Lung (tissue), 11 donors: ENCODE measurements at regions not wholly inside any gene's neighbourhood (a gene's known extent, or its start where the extent isn't known, plus 50 kb on each side); places are given as distances from the start of the nearest gene placed in this dataset.

Experiments
- ATAC-seq: fragments of 200-7000 bp; cut with Tn5 transposase; one replicate; pipeline ENCODE4 v1.9.1; 2020; ENCODE audit warnings: moderate number of reproducible peaks; ENCODE audit not compliant: insufficient read depth, low FRiP score
- DNase-seq, 3 donors: peaks; one replicate each; pipeline ENCODE4 v3.0.0-alpha.2; 2013 to 2017
- H3K27ac ChIP-seq, 2 donors: one replicate each; pipeline ENCODE4 v1.5.1; 2013; ENCODE audit warnings: mild to moderate bottlenecking in 2 of 2, moderate library complexity in 2 of 2, control low read depth in 1 of 2, inconsistent platforms in 1 of 2, low read depth in 1 of 2, low read length in 1 of 2
- H3K27me3 ChIP-seq, 3 donors: one replicate each; pipeline ENCODE4 v1.5.1; 2013; ENCODE audit warnings: low read length in 2 of 3; ENCODE audit not compliant: control insufficient read depth in 3 of 3, insufficient read depth in 3 of 3
- H3K36me3 ChIP-seq, 4 donors: one replicate each; pipeline ENCODE4 v1.5.1; 2013; ENCODE audit warnings: low read length in 4 of 4, mild to moderate bottlenecking in 1 of 4, moderate library complexity in 1 of 4; ENCODE audit not compliant: control insufficient read depth in 4 of 4, insufficient read depth in 4 of 4
- H3K4me1 ChIP-seq, 5 donors: one replicate each; pipeline ENCODE4 v1.5.1; 2013; ENCODE audit warnings: low read length in 5 of 5, mild to moderate bottlenecking in 2 of 5, moderate library complexity in 1 of 5; ENCODE audit not compliant: control insufficient read depth in 5 of 5, insufficient read depth in 5 of 5
- H3K4me3 ChIP-seq: one replicate; pipeline ENCODE4 v1.5.1; 2013; ENCODE audit warnings: mild to moderate bottlenecking, control low read depth, moderate library complexity
- H3K9ac ChIP-seq, 2 donors: one replicate each; pipeline ENCODE4 v1.5.1; 2013; ENCODE audit warnings: low read length in 2 of 2, control low read depth in 1 of 2; ENCODE audit not compliant: insufficient read depth in 1 of 2
- H3K9me3 ChIP-seq, 4 donors: one replicate each; pipeline ENCODE4 v1.5.1; 2013; ENCODE audit warnings: low read length in 3 of 4, mild to moderate bottlenecking in 1 of 4, moderate library complexity in 1 of 4; ENCODE audit not compliant: control insufficient read depth in 4 of 4, insufficient read depth in 3 of 4
- CTCF ChIP-seq: IDR thresholded peaks from 2 replicates; pipeline ENCODE4 v1.5.1; 2012; ENCODE audit warnings: mild to moderate bottlenecking; ENCODE audit errors: control extremely low read depth, extremely low read depth
- WGBS, 2 donors: extraction: QIAGEN DNeasy Blood & Tissue Kit; methylation state at CpG; one replicate each; pipeline ENCODE4 v1.1.7; 2013; 5-methylcytosine and 5-hydroxymethylcytosine counted together
- donor health status: control.
- donor health status: control.
- donor health status: Bipolar disorder and iron deficiency.
- donor health status: healthy.
- donor health status: DM: yes; HTN: yes; CAD: no.

- Histone ChIP-seq H3K4me1 (no peaks in the 10 kb centered on the region), H3K36me3 (no peaks in the 10 kb centered on the region), H3K27ac (no peak overlapping the region), H3K9me3 (no peaks in the 10 kb centered on the region), H3K4me3 (no peak overlapping the region), H3K27me3 (no peaks in the 10 kb centered on the region), H3K9ac (no peak overlapping the region)
- ATAC-seq = no peak
- DNase-seq = no peak
- 0% methylated on average over 1 of the region's 1 CpG for WGBS, 2 donors
- no peak for TF ChIP-seq CTCF
These were observed 129.7 kb upstream of the KCNH7 start for GRCh38 chr2:162968306-162968705.

GRCh38 chr2:162967811-162968210 lies 129.2 kb upstream of the KCNH7 start:
- TF ChIP-seq CTCF = no peak
- WGBS, 2 donors = 68 to 74% methylated on average over 1 of the region's 1 CpG

GRCh38 chr2:162967147-162967546 lies 128.6 kb upstream of the KCNH7 start:
- no peak for ATAC-seq
- no peaks in the 10 kb centered on the region for H3K36me3 ChIP-seq
- no peak for DNase-seq
- H3K4me1 ChIP-seq = no peaks in the 10 kb centered on the region
- no peaks in the 10 kb centered on the region for H3K27me3 ChIP-seq
- H3K9ac ChIP-seq = no peak overlapping the region
- WGBS, 2 donors = 37 to 44% methylated on average over 3 of the region's 3 CpGs
- TF ChIP-seq CTCF = no peak
- no peak overlapping the region for H3K4me3 ChIP-seq
- H3K27ac ChIP-seq = no peak overlapping the region
- no peaks in the 10 kb centered on the region for H3K9me3 ChIP-seq

More at GRCh38 chr2:162967811-162968210, 129.2 kb upstream of the KCNH7 start:
- ATAC-seq = no peak
- no peak for DNase-seq
- Histone ChIP-seq H3K4me3 (no peak overlapping the region), H3K9me3 (no peaks in the 10 kb centered on the region), H3K27me3 (no peaks in the 10 kb centered on the region), H3K9ac (no peak overlapping the region), H3K36me3 (no peaks in the 10 kb centered on the region), H3K4me1 (no peaks in the 10 kb centered on the region), H3K27ac (no peak overlapping the region)

- Histone ChIP-seq H3K9me3 (no peaks in the 10 kb centered on the region), H3K4me1 (no peaks in the 10 kb centered on the region), H3K36me3 (no peaks in the 10 kb centered on the region), H3K27me3 (no peaks in the 10 kb centered on the region), H3K9ac (no peak overlapping the region), H3K27ac (no peak overlapping the region), H3K4me3 (no peak overlapping the region)
- ATAC-seq = no peak
- no peak for TF ChIP-seq CTCF
- 73 to 80% methylated on average over 5 of the region's 5 CpGs for WGBS, 2 donors
- DNase-seq = no peak
These were observed 126.6 kb upstream of the KCNH7 start for GRCh38 chr2:162965191-162965590.
